ENCODE measurements at regions not wholly inside any gene's neighbourhood (a gene's known extent, or its start where the extent isn't known, plus 50 kb on each side); places are given as distances from the start of the nearest gene placed in this dataset.
"Not testable (repeated sequence)": the region's sequence is repeated elsewhere in the genome, so short reads cannot be mapped to it uniquely, and the experiment has no call there.

GRCh38 chr13:85562282-85562681, 236.9 kb downstream of the SLITRK6 start:
- H3K4me3 ChIP-seq (ENCODE audit: low read depth, low read length), result no peak overlapping the region
- TF ChIP-seq CTCF (IDR thresholded peaks at IDR 0.05; ENCODE audit: insufficient read depth, low read depth, low read length, missing control alignments), result no peak
- no peak for DNase-seq (ENCODE audit: low read depth)

GRCh38 chr13:85557691-85558467, 241.3 kb downstream of the SLITRK6 start:
- DNase-seq (ENCODE audit: low read depth), result no peak
- H3K4me3 ChIP-seq (ENCODE audit: low read depth, low read length), result no peak overlapping the region
- no peak for TF ChIP-seq CTCF (IDR thresholded peaks at IDR 0.05; ENCODE audit: insufficient read depth, low read depth, low read length, missing control alignments)

GRCh38 chr13:85551012-85551411, 248.2 kb downstream of the SLITRK6 start:
- H3K4me3 ChIP-seq (ENCODE audit: low read depth, low read length), result no peak overlapping the region
- no peak for TF ChIP-seq CTCF (IDR thresholded peaks at IDR 0.05; ENCODE audit: insufficient read depth, low read depth, low read length, missing control alignments)
- no peak for DNase-seq (ENCODE audit: low read depth)

GRCh38 chr13:85549819-85550218, 249.4 kb downstream of the SLITRK6 start:
- DNase-seq (ENCODE audit: low read depth), result no peak
- no peak for TF ChIP-seq CTCF (IDR thresholded peaks at IDR 0.05; ENCODE audit: insufficient read depth, low read depth, low read length, missing control alignments)
- H3K4me3 ChIP-seq (ENCODE audit: low read depth, low read length), result no peak overlapping the region

- not testable (repeated sequence) for H3K4me3 ChIP-seq (ENCODE audit: low read depth, low read length); DNase-seq (ENCODE audit: low read depth)
These were observed 250.4 kb downstream of the SLITRK6 start for GRCh38 chr13:85548845-85549244.

- no peak for DNase-seq (ENCODE audit: low read depth)
- no peak overlapping the region for H3K4me3 ChIP-seq (ENCODE audit: low read depth, low read length)
- TF ChIP-seq CTCF (IDR thresholded peaks at IDR 0.05; ENCODE audit: insufficient read depth, low read depth, low read length, missing control alignments), result no peak
These were observed 253.4 kb downstream of the SLITRK6 start for GRCh38 chr13:85545771-85546170.

GRCh38 chr13:85544756-85545155, 254.5 kb downstream of the SLITRK6 start:
- no peak for TF ChIP-seq CTCF (IDR thresholded peaks at IDR 0.05; ENCODE audit: insufficient read depth, low read depth, low read length, missing control alignments)
- no peak overlapping the region for H3K4me3 ChIP-seq (ENCODE audit: low read depth, low read length)
- DNase-seq (ENCODE audit: low read depth), result no peak

All from GM12865 (cell line).